ENCODE measurements at regions not wholly inside any gene's neighbourhood (a gene's known extent, or its start where the extent isn't known, plus 50 kb on each side); places are given as distances from the start of the nearest gene placed in this dataset.

DNA sequence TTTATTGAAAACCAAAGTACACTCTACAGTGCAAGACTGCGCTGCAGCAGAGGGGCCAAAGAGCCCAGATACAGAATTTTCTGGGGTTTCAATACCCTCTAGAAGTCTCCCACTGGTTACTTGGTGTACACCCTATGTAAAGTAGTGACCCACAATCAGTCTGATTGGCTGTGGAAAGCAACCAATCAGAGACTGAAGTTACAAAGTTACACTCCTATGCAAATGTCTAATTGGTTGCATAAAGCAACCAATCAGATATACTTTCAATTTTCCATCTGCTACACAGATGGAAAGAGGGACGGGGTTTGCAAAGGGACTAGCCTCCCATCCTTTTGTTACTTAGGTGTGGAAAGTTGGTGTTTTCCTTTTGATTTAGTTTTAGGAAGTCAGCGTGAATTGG lies 198.9 kb upstream of the SH3BP4 start:
- ATAC-seq: no peak
- TF ChIP-seq, protein P1, sequence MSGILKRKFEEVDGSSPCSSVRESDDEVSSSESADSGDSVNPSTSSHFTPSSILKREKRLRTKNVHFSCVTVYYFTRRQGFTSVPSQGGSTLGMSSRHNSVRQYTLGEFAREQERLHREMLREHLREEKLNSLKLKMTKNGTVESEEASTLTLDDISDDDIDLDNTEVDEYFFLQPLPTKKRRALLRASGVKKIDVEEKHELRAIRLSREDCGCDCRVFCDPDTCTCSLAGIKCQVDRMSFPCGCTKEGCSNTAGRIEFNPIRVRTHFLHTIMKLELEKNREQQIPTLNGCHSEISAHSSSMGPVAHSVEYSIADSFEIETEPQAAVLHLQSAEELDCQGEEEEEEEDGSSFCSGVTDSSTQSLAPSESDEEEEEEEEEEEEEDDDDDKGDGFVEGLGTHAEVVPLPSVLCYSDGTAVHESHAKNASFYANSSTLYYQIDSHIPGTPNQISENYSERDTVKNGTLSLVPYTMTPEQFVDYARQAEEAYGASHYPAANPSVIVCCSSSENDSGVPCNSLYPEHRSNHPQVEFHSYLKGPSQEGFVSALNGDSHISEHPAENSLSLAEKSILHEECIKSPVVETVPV (CRISPR knock-in tag; IDR thresholded peaks at IDR 0.05): no peak
- no peak for TF ChIP-seq ZNF70 (CRISPR knock-in tag; IDR thresholded peaks at IDR 0.05)
- TF ChIP-seq CSDC2 (CRISPR knock-in tag; IDR thresholded peaks at IDR 0.05): no peak

DNA sequence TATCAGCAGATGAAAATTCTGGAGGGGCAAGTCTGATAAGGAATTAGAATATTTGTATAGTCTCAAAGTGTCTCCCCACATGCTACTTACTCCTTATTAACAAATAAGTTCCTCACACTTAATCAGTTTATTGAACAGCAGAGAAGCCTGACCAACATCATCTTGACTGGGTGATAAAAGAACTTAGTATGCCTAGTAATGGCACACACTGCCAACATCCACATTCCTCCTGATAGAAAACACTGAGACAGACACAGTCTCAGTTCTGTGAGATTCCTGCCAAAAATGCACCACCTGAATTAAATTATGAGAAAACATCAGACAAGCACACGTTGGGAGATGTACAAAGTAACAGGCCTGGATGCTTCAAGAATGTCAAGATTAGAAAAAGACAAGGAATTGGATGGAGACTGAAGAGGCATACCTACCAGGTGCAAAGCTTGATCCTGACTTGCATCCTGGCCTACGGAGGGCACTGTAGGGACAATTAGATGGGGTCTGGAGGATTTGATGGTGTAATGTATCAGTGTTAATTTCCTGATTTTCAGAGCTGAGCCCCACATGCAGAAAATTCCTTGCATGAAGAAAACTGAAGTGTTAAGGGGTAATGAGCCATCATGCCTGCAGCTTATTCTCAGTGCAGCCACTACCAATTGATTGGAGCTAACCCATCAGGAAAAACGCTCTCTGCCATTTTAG lies 200.4 kb upstream of the SH3BP4 start:
- TF ChIP-seq ZC3H10 (CRISPR knock-in tag; IDR thresholded peaks at IDR 0.05) (no peak), ZFP30 (CRISPR knock-in tag; IDR thresholded peaks at IDR 0.05) (no peak), TOX (CRISPR knock-in tag; IDR thresholded peaks at IDR 0.05; ENCODE audit: borderline replicate concordance) (no peak), ZNF8 (CRISPR knock-in tag; IDR thresholded peaks at IDR 0.05) (no peak), PATZ1 (CRISPR knock-in tag; IDR thresholded peaks at IDR 0.05; ENCODE audit: borderline replicate concordance) (no peak), ZNF565 (CRISPR knock-in tag; conservative IDR thresholded peaks at IDR 0.05; ENCODE audit: low read depth) (no peak), POU6F1 (CRISPR knock-in tag; IDR thresholded peaks at IDR 0.05; ENCODE audit: borderline replicate concordance, low read depth) (no peak), SNAI2 (CRISPR knock-in tag; IDR thresholded peaks at IDR 0.05) (0 out of 2 replicates have a peak, but pooled peaks have one; percentile 7), ZFP3 (CRISPR knock-in tag; IDR thresholded peaks at IDR 0.05) (no peak), ISL1 (CRISPR knock-in tag; IDR thresholded peaks at IDR 0.05) (peak; percentile 43)
- TF ChIP-seq, protein P2, sequence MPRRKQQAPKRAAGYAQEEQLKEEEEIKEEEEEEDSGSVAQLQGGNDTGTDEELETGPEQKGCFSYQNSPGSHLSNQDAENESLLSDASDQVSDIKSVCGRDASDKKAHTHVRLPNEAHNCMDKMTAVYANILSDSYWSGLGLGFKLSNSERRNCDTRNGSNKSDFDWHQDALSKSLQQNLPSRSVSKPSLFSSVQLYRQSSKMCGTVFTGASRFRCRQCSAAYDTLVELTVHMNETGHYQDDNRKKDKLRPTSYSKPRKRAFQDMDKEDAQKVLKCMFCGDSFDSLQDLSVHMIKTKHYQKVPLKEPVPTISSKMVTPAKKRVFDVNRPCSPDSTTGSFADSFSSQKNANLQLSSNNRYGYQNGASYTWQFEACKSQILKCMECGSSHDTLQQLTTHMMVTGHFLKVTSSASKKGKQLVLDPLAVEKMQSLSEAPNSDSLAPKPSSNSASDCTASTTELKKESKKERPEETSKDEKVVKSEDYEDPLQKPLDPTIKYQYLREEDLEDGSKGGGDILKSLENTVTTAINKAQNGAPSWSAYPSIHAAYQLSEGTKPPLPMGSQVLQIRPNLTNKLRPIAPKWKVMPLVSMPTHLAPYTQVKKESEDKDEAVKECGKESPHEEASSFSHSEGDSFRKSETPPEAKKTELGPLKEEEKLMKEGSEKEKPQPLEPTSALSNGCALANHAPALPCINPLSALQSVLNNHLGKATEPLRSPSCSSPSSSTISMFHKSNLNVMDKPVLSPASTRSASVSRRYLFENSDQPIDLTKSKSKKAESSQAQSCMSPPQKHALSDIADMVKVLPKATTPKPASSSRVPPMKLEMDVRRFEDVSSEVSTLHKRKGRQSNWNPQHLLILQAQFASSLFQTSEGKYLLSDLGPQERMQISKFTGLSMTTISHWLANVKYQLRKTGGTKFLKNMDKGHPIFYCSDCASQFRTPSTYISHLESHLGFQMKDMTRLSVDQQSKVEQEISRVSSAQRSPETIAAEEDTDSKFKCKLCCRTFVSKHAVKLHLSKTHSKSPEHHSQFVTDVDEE (CRISPR knock-in tag; IDR thresholded peaks at IDR 0.05): no peak
- peak; percentile 26; the same call in 2 of the 3 replicates for ATAC-seq

- TF ChIP-seq TOX (CRISPR knock-in tag; IDR thresholded peaks at IDR 0.05; ENCODE audit: borderline replicate concordance) (no peak), ZFP3 (CRISPR knock-in tag; IDR thresholded peaks at IDR 0.05) (no peak), ESRRG (CRISPR knock-in tag; IDR thresholded peaks at IDR 0.05) (no peak), TCF4 (CRISPR knock-in tag; IDR thresholded peaks at IDR 0.05; ENCODE audit: borderline replicate concordance) (no peak), PPARA (CRISPR knock-in tag; IDR thresholded peaks at IDR 0.05; ENCODE audit: borderline replicate concordance) (no peak)
- no peak for ATAC-seq
Observed at GRCh38 chr2:234747833-234748559, 203.8 kb upstream of the SH3BP4 start.

DNA sequence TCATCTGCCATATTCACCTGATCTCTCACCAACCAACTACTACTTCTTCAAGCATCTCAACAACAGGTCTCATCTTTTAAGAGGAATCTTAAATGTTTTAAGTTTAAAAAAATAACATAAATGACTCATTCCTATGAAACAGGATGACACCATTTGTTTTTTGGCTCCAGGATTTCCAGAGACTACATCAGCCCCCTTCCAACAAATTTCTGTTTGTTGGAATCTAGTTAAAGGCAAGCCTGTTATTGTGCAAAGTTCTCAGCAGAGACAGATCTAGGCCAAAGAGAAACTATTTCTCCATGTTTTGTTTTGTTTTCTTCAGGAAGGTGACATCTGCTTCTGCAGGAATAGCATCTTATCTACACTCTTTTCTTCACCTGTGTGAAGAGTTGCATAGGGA lies 204.8 kb upstream of the SH3BP4 start:
- TF ChIP-seq ISL1 (CRISPR knock-in tag; IDR thresholded peaks at IDR 0.05): no peak
- no peak for TF ChIP-seq ARNTL (CRISPR knock-in tag; IDR thresholded peaks at IDR 0.05; ENCODE audit: borderline replicate concordance, low read depth)
- TF ChIP-seq PPARA (CRISPR knock-in tag; IDR thresholded peaks at IDR 0.05; ENCODE audit: borderline replicate concordance): no peak
- ATAC-seq: no peak

Data from SK-N-SH treated with all-trans-retinoic acid at 6 μM for 48 hours (cell line).